Stimulated activated CD8-positive, alpha-beta memory T cell treated with anti-CD3 and anti-CD28 coated beads, Interleukin-4, amount 100 ng/mL, for 48 hours (primary cell): ENCODE measurements at regions not wholly inside any gene's neighbourhood (a gene's known extent, or its start where the extent isn't known, plus 50 kb on each side); places are given as distances from the start of the nearest gene placed in this dataset.

Source experiments
- DNase-seq: peaks from one replicate; pipeline ENCODE4 v3.0.0-alpha.2; 2020

DNA sequence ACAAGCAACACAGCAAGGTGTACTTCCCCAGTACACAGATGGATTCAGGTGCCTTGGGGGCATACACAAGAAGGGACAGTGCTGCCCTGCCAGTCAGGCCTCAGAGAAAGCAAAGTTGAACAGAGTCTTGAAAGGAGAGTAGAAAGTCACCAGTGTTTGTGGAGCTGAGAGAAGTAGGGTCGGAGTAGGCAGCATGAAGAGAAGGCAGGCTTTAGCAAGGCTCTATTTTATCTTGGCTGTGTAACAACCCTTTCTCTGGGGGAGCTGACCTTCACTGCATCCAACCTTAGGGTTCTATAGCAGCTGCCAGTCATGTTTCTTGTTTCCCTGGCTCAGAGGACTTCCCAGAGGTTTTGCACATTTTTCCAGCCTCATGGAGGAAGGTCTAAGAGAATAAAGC lies 77.4 kb upstream of the BLID start:
- no peak for DNase-seq

GRCh38 chr11:122192634-122193255 lies 76.7 kb upstream of the BLID start:
- no peak for DNase-seq

DNA sequence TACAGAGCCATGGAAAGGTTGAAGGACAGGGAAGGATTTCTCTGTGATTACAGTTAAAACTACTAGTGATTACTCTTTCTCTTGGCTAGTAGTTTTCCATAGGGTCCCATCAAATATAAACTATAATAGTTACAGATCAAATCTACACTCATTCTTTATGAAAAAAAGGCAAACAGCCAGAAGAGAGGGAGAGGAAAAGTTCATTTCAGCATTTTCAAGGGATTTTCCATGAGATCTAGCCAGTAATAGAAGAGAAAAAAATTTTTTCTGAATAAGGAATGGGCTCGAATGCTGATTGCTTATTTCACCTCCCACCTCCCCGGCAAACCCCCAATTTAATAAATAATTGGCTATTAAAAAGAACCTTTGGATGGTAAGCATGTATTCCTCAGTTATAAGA lies 74.8 kb upstream of the BLID start:
- DNase-seq = no peak

DNA sequence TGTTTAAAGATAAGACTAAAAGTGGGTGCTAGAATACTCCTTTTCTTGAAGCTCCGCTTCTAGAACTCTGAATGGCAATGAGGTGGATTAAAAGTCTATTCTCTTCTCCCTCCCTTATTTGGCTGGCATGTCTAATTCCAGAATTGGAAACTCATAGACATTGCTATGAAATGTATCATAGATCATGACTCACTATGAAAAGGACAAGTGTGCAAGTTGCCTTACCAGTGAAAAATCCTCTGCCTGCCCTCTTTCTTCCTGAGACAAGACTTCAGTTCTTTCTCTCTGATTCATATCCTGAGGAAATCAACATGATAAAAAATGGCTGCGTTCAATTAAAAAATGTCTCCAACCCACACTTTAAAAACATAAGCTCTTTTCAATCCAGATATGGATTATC lies 73.2 kb upstream of the BLID start:
- no peak for DNase-seq

- DNase-seq = no peak
These were observed 71.6 kb upstream of the BLID start for GRCh38 chr11:122187373-122188165.

GRCh38 chr11:122186439-122187080 lies 70.5 kb upstream of the BLID start:
- no peak for DNase-seq

GRCh38 chr11:122183933-122184332 lies 67.9 kb upstream of the BLID start:
- DNase-seq = no peak

- DNase-seq = no peak
These were observed 65.9 kb upstream of the BLID start for GRCh38 chr11:122181893-122182292.

DNA sequence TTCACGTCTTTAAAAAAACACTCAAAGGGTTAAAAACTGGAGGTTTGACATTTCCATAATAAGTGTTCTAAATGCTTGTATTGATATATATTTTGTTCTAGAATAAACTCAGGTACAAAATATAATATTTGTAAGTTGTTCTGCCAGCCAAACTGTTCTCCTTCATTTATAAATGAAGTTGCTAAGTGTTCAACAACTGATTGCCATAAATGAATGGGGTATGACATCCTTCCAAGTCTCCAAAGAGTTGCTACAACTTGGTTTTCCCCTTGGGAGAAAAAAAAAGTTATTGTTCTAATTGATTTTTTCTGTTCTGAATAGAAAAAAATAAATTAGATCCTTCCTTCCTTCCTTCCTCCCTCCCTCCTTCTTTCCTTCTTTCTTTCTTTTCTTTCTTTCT lies 65.4 kb upstream of the BLID start:
- no peak for DNase-seq

DNA sequence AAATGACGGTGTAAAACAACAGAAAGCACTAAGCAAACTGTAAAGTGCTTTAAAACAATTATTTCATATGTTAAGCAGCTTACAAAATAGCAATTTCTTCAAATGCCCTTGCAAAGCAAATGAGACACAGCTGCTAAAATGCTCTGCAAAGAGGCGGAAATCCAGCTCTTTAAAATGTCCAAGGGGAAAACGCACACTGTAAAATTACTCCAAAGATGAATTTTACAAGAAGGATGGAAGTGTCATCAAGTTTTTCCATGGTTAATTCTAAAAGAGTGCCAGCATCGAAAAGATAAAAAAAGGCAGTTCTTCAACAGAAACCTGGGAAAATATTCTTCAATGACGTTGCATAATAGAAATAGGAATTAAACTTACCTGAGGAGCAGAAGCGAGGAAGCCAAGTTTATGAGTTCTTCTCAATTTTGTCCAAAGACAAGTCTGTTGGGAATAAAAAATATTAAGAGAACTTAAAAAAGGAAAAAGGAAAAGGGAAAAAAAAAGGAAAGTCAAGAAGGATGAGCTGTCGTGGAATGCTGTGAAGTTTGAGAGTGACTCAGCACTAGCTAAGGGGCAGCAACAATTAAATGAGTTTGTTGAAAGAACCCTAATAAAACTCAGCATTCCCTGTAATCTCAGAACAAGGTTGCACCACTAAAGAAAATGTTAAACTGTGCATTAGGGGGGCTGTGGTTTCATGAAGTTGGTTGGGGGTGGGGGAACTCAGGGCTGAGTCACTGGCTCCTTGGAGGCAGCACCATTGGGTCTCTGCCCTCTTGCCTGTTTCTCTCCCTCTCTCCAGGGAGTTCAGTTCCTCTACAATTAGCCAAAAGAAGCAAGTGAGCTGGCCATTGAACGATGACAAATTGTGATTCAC lies 64.2 kb upstream of the BLID start:
- no peak for DNase-seq

- no peak for DNase-seq
These were observed 62.8 kb upstream of the BLID start for GRCh38 chr11:122178795-122179194.

DNA sequence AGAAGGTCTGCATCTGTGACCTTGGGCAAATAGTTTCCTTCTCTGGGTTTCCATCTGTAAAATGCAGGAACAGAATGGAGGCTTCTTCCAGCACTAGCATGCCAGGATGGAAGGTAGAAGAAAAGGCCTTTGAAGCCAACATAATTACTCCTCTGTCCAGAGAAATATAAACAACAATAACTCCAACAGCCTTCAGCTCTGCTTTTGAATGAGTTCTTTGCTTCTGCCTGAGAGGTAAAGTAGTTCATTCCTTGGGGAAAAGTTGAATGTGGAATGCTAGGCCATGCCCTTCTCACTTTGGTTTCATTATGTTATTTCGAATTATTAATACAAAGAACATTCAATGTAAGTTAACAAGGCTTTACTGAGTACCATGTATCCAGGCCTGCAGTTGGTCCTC lies 61.2 kb upstream of the BLID start:
- DNase-seq = no peak

DNA sequence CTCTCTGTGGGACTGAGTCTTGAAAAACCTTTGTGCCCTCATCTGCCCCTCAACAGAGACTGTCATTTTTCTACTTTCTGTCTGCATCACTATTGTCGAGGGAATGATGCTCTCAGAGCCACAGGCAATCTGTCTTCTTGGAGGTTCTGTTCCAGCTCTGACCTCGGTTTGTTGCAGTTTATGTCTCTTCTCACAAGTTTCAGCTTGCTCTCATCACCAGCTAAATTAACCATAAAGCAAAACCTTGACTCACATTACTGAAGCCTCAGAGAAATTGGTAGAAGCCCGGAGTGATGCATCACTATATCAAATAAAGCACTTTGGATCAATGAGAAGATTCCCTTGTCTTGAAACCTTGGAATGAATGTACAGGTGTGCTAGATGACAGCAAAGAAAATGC lies 60.6 kb upstream of the BLID start:
- no peak for DNase-seq

DNA sequence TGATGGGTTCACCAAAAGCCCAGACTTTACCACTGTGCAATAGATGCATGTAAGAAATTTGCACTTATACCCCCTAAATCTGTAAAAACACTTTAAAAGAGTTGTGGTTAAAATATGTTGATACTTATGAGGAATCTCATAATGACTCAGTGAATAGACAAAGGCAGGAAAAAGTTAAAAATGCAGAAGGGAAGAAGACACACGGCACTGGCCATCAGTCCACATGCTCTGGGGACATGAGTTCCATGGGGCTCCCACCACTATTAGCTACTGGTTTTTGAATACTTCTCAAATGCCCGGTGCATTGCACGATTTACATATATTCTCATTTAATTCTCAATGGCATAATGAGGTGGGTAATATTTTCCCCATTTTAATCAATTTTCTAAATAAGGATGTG lies 59.3 kb upstream of the BLID start:
- no peak for DNase-seq

- DNase-seq = no peak
These were observed 57.6 kb upstream of the BLID start for GRCh38 chr11:122173587-122173986.

DNA sequence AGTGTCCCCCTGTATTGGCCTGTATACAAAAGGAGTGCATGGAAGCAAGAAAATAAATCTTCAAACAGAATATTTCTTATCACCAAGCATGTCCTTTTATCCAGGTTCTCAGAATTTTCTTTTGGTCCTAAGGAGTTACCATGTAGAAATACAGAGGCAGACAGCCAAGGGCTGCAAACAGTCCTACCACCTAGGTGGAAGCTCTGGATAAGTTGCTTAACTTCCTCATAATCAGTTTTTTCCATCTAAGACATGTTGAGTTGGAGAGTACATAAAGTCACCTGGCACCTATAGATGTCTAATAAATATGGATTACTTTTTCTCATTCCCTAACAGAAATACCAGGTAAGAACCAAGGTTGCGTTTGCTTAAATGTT lies 57.0 kb upstream of the BLID start:
- DNase-seq = no peak

DNA sequence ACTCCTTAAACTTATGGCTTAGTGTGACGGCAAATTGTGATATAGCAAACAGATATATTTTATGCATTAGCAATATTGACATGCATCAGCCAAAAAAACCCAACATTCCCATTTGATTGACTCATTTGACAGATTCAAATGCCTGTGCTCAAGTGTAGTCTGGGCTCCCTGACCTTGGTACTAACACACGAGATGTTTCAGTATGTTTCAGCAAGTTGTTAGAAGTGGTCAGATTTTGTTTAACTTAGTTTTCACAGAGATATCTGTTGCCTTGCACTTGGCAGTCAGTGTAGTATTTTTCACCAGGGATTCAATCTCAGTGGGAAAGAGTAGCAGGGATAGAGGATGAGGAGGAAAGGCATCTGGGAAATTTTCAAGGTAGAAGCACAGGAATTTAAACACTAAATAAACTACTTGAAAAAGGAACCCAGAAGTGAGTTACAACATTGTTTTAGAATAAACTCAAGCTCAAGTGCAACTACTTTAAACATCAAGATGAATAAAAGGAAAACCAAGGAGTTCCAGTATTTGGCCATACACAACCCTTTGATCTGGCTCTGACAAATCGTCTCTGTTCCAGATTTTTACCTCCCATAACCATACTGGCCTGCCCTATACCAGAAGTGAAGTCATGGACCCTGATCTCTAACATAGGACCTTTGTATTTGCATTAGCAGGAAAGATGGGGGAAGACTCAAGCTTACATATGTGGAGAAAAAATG lies 56.5 kb upstream of the BLID start:
- no peak for DNase-seq

DNA sequence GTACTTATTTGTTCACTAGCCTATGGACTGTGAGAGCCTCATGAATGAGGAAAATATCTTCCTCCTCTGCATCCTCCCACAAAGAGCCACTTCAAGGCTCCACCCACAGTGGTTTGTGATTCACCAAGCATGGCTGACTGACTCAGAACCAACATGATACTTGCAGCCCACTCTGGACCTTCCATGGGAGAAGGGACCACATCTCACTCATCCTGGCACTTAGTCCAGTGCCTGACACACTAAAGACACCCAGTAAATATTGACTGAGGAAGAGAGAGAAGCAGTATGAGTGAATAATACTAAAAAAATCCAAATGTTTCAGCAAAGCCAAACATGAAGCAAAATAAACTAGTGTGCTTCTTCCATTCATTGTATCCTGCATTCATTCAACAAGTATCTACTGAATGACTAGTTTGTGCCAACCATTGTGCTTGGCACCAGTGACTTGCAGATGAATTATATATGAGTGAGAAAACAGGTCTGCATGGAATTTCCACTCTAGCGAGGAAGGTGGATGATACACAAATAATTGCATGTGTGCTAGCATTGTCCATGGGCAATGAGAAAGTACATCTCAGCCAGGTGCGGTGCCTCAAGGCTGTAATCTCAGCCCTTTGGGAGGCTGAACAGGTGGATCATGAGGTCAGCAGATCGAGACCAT lies 54.9 kb upstream of the BLID start:
- DNase-seq = peak; percentile 25

- DNase-seq = no peak
These were observed 52.2 kb upstream of the BLID start for GRCh38 chr11:122168218-122168617.

GRCh38 chr11:122167100-122167499 lies 51.1 kb upstream of the BLID start:
- no peak for DNase-seq

DNA sequence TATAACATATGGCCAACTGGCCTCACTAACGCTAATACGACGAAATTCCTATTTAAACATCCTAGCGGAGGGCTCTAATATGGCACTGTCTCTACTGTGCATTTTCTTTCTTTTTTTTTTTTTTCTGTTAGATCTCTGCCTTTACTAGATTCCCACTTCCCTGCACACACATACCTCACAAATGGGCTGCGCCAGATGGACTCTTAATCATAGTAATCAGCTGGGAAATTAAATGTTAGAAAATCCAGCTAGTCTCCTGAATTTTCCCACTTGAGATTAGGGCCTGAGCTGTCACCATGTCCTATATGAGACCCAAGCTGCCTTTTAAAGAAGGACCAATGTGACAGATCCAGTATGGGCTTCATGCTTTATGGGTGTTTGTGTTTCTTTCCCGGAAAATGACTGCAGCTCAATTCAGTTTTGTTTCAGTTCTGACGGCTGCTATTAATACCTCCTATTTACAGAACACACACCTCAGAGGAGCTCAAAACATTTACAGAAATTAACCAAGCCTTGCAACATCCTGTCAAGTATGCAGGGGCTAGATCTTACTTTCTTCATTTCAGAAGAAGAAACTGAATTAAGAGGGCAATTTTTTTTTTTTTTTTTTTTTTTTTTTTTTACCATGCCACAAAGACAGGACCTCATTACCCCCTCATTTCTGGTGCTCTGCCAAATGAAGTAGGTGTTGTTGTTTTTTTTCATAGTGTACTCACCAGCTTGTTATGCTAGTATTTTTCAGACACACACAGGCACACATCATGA lies 49.8 kb upstream of the BLID start:
- DNase-seq = no peak
